Hematopoietic multipotent progenitor cell treated with erythropoietin and hydrocortisone succinate and interleukin-3 and kit ligand, for 6 days (in vitro differentiated cells): ENCODE measurements at regions not wholly inside any gene's neighbourhood (a gene's known extent, or its start where the extent isn't known, plus 50 kb on each side); places are given as distances from the start of the nearest gene placed in this dataset.

Experiments used
- DNase-seq: peaks from one replicate; pipeline ENCODE4 v3.0.0-alpha.2; 2015

- no peak for DNase-seq
These were observed 380.3 kb upstream of the ACTBL2 start for GRCh38 chr5:57862942-57863341.

DNA sequence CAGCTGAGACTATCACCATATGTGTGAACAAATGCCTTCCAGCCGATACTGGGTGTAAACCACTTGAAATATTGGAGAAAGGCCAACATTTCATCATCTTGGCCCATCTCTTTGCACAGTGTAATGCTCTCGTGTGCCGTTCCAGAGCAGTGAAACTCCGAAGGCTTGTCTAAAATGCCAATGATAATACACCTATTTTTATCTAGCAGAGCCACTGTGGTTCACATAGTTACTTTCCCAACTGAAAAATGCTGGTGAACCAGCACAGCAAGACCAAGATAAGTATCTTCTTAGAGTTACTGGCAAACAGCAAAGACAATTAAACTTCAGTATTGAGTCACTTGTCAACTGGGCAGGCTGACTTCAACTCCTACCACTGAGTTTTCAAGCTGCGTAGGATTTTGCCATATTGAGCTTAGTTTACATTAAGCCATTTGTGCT, 379.9 kb upstream of the ACTBL2 start:
- no peak for DNase-seq

GRCh38 chr5:57859626-57860025, 377.0 kb upstream of the ACTBL2 start:
- no peak for DNase-seq

DNA sequence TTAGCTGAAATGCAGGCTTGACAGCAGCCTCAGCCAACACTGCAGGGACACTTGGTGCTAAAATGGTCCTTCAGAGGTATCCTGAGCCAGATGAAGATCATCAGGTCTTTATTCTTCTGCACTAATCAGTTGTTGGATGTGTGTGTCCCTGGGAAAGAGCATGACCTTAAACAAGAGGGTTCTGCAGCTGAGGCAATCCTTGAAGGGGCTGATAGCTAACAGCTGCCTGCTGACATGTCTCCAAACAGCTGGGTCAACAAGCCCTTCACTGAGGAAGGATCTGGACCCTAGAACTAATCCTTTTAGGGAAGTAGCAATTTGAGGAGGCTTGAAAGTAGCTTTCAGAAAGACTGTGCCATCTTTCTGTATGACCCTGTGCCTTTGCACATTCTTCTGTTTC, 376.3 kb upstream of the ACTBL2 start:
- no peak for DNase-seq

DNA sequence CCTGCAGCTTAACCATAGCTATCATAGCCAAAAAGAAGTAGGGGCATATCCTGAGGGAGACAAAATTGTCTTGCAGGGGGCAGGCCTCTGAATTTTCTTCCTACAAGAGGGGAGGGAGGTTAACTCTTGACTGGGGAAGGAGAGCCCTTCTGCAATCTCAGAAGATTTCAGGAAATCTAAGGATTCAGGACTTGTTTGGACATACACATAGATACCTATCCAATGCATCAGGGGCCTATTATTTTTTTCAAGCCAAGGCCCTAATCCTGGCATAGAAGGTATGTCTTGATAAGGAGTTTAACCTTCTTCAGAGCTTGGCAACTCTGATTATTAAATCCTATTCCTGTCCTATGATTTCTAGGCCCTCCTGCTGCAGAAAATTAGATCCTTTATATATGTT, 375.1 kb upstream of the ACTBL2 start:
- DNase-seq, result no peak

DNA sequence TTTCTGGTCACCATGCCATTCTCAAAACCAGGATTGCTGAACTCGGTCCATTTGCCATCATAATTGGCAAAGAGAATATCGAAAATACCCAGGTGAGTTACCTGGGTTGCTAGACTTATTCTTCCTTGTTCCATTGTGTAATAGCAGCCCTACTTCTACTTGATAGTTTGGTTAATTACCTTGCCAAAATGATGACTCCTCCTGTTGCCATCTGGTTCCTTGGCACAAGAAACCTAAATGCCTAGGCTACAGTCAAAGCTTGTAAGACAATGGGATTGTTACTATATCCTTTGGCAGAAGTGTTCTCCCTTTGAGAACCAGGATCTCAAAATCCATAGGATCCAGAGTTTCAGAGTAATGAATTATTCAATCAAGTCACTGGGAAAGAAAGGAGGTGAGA, 373.2 kb upstream of the ACTBL2 start:
- DNase-seq, result no peak

- DNase-seq, result no peak
These were observed 371.5 kb upstream of the ACTBL2 start for GRCh38 chr5:57853929-57854697.

- no peak for DNase-seq
These were observed 367.5 kb upstream of the ACTBL2 start for GRCh38 chr5:57850109-57850508.

DNA sequence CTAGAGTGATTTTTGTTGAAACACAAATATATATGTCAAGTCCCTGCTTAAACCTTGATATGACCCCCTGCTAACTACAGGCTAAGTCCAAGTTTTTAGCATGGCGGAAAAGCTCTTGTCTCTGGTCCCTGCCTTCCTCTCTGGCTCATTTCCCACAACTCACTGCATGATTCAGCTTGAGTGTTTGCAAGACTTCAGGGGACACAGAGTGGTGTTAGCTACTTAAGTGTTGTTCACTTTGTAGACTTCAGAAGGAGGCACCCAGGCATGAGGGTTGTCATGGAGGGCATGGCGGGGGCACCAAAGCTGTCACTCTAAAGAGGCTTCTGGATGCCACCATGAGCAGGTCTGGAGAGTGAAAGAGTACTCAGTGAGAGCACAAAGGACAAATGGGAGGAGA, 362.4 kb upstream of the ACTBL2 start:
- no peak for DNase-seq

DNA sequence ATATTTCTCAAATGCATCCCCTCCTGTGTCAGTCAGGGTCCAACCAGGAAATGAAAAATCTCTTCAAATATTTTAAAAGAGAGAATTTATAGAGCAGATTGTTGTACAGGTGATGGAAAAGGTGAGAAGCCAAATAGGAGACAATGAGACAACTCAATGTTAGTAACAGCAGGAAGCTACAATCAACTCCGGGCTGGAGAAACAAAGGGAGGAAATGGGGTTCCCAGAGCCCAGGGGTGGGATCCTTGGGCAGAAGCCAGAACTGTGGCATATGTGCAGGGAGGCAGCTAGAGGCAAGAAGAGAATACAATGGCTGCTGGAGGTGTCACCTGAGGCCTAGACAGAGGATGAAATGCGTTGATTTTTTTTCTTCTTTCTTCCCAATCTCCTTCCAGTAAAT, 361.8 kb upstream of the ACTBL2 start:
- DNase-seq, result no peak

GRCh38 chr5:57843059-57843367, 360.4 kb upstream of the ACTBL2 start:
- no peak for DNase-seq

- DNase-seq, result no peak
These were observed 359.9 kb upstream of the ACTBL2 start for GRCh38 chr5:57842364-57843058.

GRCh38 chr5:57841676-57842363, 359.2 kb upstream of the ACTBL2 start:
- DNase-seq, result no peak

DNA sequence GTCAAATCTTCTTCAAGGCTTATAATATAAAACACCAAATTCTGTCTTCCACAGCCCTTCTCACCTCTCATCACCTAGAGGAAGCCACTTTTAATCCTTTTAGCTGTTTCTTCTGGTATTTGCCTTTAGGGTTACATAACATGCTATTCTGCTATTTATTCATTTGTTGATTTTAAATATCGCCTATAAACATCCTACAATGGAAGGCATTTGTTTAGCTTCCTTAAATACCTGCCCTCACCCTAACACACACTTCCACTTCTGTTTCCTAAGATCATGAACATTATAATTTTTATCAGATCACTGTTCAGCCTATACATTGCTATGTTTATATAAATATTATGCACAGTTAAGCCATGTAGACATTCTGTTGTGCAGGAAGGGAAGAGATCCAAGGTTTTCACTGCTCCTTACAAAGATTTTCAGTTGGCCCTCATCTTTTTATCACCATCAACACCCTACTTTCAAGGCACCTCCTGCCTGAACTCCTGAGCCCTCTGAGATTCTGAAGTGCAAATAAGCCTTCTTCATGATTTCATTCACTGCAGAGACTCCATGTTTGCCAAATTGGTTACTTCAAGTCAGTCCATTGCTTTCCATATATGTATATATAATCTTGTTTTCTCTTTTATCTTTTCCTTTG, 356.9 kb upstream of the ACTBL2 start:
- no peak for DNase-seq

DNA sequence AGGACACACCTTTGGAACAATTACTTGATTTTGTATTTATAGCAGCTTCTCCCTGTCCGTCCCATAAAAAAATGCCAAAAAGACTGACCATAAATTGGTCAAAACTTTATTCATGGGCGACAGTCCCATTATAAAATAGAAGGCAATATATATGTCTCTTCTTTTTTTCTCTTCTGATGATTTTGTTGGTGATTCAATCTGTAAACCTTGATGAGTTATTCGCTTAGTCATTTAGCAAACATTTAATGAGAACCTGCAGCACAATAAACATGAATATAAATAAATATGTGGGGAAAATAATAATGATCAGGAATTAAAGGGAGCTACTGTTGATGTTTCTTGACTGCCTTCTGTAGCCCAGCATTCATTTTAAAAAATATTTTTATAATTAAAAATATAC, 356.4 kb upstream of the ACTBL2 start:
- DNase-seq, result no peak

DNA sequence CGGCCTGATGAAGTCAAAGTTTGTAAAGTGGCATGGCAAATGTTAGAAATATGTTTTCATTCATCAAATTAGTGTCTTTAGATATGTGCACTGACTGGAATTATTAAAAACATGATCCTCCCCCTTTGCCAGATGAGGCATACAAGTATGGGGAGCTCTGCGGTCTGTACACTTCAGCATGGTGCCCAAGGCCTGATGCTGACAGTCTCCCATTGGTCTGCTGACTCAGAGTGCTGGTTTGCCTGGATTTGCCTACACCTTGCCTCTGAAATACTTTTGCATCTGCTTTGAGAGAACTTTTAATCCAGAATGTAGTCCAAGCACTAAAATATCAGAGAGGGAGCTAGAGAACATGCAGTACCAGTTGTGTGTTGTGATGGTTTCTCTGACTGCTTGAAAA, 354.3 kb upstream of the ACTBL2 start:
- DNase-seq, result no peak

DNA sequence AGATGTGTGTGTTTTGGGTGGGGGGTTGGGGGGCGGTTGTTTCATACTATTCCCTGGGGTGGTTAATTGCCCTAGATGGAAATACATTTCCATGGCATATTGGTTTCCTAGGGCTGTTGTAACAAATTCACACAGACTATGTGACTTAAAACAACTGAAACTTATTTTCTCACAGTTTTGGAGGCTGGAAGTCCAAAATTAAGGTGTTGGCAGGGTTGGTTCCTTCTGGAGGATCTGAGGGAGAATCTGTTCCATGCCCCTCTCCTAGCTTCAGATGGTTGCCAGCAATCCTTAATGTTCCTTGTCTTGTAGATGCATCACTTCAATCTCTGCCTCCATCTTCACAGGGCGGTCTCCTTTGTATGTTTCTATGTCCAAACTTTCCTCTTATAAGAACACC, 353.7 kb upstream of the ACTBL2 start:
- DNase-seq, result no peak

DNA sequence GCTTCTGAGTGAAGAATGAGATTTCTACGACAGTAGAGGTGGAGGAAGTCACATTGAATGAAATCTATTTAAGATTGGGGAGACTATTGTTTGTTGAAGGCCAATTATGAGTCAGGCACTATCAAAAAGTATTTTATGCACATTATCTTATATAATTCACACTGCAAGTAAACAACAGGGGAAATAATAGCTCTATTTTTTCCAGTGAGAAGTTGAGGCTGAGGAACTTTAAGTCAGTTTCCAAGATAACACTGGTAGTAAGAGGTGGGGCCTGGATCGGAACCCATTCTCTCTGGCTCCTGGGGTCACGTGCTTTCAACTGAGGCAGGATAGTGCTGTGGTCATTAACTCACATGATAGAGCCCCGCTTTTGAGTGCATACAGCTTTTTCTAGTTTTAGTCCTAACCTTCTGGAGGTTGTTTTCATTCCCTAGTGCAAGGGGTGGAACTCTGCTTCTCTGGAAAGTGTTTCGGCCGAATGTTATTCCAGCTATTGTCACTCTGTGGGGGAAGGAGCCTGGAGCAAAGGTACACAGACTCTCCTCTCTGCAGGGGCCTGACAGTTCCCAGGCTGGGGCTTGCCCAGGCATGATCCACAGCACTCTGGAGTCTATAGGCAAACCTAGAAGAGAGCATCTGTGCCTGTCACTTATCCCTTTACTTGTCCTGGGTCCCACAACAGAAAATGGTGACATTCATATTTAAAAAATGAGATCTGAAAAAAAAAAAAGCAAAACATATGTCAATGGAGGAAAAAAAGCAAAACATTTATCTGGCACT, 352.4 kb upstream of the ACTBL2 start:
- no peak for DNase-seq

DNA sequence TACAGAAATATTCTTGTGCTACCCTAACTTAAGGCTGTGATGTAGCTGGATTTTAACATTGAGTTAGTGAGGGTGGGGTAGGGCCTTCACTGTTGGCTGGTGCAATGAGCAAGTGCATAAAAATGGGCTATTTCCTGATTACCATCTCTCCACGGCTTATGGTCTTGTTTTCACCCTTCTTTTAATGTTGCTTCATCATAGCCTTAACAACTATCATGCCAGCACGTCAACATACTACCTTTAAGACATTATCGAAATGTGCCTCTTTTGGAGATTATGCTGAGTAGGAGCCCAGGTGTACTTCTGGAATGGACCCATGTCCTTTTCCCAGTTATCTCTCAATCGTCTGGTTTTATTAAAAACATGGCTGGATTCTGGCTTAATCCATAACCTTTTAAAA, 350.9 kb upstream of the ACTBL2 start:
- no peak for DNase-seq

DNA sequence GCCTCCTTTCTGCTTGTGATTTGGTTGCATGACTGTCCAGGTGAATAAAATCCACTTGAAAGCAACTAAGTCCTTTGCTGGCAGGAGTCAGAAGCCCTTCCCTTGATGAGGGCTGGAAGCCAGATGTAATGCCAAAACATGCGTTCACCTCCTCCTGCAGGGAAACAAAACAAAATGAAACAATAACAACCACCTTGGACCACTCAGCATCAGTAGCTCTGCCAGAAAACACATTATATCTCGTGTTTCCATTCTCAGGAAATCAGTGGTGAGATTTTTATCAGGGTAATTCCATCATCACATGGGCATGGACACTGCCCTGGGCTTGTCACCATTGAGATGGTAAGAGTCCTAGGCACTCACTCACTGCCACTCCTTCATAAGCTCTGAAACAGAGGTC, 350.3 kb upstream of the ACTBL2 start:
- no peak for DNase-seq

DNA sequence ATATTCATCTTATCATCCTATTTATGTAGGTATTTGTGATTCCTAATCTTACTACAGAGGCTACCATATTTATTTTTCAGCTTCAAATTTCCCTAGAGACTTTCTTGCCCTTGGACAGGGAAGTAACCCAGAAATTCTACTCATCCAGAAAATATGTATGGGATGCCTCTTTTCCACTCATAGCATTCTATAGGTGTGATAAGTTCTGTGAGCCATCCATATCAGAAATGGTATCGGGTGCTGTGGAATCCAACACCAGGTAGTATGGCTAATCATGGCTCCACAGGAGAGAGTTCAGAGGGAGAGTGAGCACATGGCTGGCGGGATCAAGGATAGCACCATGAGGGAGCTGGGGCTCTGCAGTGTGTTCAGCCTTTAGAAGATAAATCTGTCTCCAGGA, 349.3 kb upstream of the ACTBL2 start:
- DNase-seq, result no peak

GRCh38 chr5:57831090-57831489, 348.5 kb upstream of the ACTBL2 start:
- DNase-seq, result no peak

DNA sequence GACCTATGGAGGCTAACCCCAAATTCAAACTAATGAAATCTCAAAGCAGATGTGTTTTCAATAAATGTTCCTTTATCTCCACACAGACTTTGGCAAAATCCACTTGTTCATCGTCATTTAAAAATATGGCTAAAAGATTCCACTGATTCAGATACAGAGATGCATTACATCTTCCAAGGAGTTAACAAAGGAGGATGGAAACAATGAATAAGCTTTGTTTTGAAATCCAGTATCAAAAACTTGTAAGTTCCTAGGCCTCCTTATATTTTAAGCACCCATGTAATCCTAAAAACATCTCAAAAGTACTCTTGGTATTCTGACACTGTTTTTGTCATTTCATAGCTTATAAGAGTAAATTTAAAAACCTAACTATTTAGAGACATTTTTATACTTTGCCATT, 345.6 kb upstream of the ACTBL2 start:
- no peak for DNase-seq
